Heart left ventricle (tissue), 16 donors: ENCODE measurements at regions not wholly inside any gene's neighbourhood (a gene's known extent, or its start where the extent isn't known, plus 50 kb on each side); places are given as distances from the start of the nearest gene placed in this dataset.
"Not testable (repeated sequence)": the region's sequence is repeated elsewhere in the genome, so short reads cannot be mapped to it uniquely, and the experiment has no call there.

Experiments used
- ATAC-seq, 4 donors: fragments of 200-7000 bp; cut with Tn5 transposase; one replicate each; pipeline ENCODE4 v1.9.1; 2020 to 2022; ENCODE audit warnings: moderate library complexity in 4 of 4, mild to moderate bottlenecking in 3 of 4, moderate number of reproducible peaks in 1 of 4
- DNase-seq, 5 donors: peaks; one replicate each; pipeline ENCODE4 v3.0.0-alpha.2; 2020
- H3K27ac ChIP-seq, 12 donors: fragments of 200-600 bp; sonication (generic) in 4 of 12; one replicate each; pipeline versions ENCODE4 v1.5.0 to v1.8.0; 2016 to 2022; ENCODE audit warnings: mild to moderate bottlenecking in 2 of 12
- H3K27me3 ChIP-seq, 9 donors: fragments of 200-600 bp; sonication (generic) in 2 of 9; one replicate each; pipeline versions ENCODE4 v1.5.1 to v1.8.0; 2016 to 2022; ENCODE audit warnings: mild to moderate bottlenecking in 3 of 9
- H3K36me3 ChIP-seq, 9 donors: fragments of 200-600 bp; sonication (generic) in 2 of 9; one replicate each; pipeline versions ENCODE4 v1.5.0 to v1.8.0; 2018 to 2022; ENCODE audit warnings: mild to moderate bottlenecking in 2 of 9
- H3K4me1 ChIP-seq, 12 donors: fragments of 200-600 bp; sonication (generic) in 4 of 12; one replicate each; pipeline versions ENCODE4 v1.5.0 to v1.8.0; 2016 to 2022; ENCODE audit warnings: mild to moderate bottlenecking in 3 of 12
- H3K4me3 ChIP-seq, 12 donors: fragments of 200-600 bp; sonication (generic) in 4 of 12; one replicate each; pipeline versions ENCODE4 v1.5.0 to v1.8.0; 2017 to 2022; ENCODE audit warnings: mild to moderate bottlenecking in 9 of 12, moderate library complexity in 4 of 12
- H3K9me3 ChIP-seq, 12 donors: fragments of 200-600 bp; sonication (generic) in 4 of 12; one replicate each; pipeline versions ENCODE4 v1.5.0 to v1.8.0; 2016 to 2022; ENCODE audit warnings: mild to moderate bottlenecking in 1 of 12
- POLR2A ChIP-seq, 2 donors: fragments of 450-650 bp; IDR thresholded peaks; one replicate each; pipeline ENCODE4 v1.6.1; 2017; ENCODE audit warnings: antibody characterized with exemption in 2 of 2, mild to moderate bottlenecking in 2 of 2, moderate library complexity in 2 of 2
- WGBS, 4 donors: extraction: QIAGEN DNeasy Blood & Tissue Kit in 2 of 4; methylation state at CpG; one replicate each; pipeline versions ENCODE4 v1.1.5 to v1.1.7; 2013 to 2018; 5-methylcytosine and 5-hydroxymethylcytosine counted together
- intact Hi-C, 10 donors: fragments of 100-400 bp; cut with DNase I; formaldehyde crosslinking; loops; one replicate each; pipeline versions ENCODE4 v1.11.1 to v1.14.2; 2022
- TF ChIP-seq, protein P1 (sequence below), 12 donors: fragments of 200-600 bp; sonication (generic) in 4 of 12; IDR thresholded peaks; one replicate each; pipeline versions ENCODE4 v1.5.0 to v1.8.0; 2018 to 2022; ENCODE audit warnings: antibody characterized with exemption in 12 of 12, mild to moderate bottlenecking in 5 of 12
- donor health status: ischemic (EF 13 %, LVEDD 7.1; RV severe dilation, severe dysfunction).
- donor health status: healthy with polysubstance abuse.
- donor health status: DM: no; HTN: yes; CAD: no.
- donor health status: DM: no; HTN: no; CAD: no.
- donor health status: ischemic (EF 25% LVEDD 6.9; RV normal size, moderate dysfunction).
- donor health status: ischemic (EF 25% LVEDD 5.7; RV mildly dilated, moderate dysfunction).
- donor health status: healthy.
- donor health status: DM: yes; HTN: yes; CAD: no.
- donor health status: ischemic (EF 35%, LVEDD 5.7; RV mildly dilated, moderate dysfunction).
- donor health status: nonischemic (EF 11% LVEDD 7.7; RV severe dilation, severe dysfunction).
- donor health status: DM: yes; HTN: yes; CAD: no.
- donor health status: PGD.
- donor health status: ischemic (EF 29% LVEDD 5.4; RV normal size, mild dysfunction).
- donor health status: nonischemic (EF 23%, LVEDD 6.1; RV moderate dilation, normal function).

- Histone ChIP-seq H3K9me3 (no peaks in the 10 kb centered on the region), H3K36me3 (no peaks in the 10 kb centered on the region), H3K27me3 (no peaks in the 10 kb centered on the region), H3K4me1 (no peaks in the 10 kb centered on the region), H3K27ac (no peak overlapping the region), H3K4me3 (no peak overlapping the region)
- 69 to 71% (median 70%) methylated on average over 3 of the region's 3 CpGs for WGBS, 4 donors
- TF ChIP-seq, protein P1, sequence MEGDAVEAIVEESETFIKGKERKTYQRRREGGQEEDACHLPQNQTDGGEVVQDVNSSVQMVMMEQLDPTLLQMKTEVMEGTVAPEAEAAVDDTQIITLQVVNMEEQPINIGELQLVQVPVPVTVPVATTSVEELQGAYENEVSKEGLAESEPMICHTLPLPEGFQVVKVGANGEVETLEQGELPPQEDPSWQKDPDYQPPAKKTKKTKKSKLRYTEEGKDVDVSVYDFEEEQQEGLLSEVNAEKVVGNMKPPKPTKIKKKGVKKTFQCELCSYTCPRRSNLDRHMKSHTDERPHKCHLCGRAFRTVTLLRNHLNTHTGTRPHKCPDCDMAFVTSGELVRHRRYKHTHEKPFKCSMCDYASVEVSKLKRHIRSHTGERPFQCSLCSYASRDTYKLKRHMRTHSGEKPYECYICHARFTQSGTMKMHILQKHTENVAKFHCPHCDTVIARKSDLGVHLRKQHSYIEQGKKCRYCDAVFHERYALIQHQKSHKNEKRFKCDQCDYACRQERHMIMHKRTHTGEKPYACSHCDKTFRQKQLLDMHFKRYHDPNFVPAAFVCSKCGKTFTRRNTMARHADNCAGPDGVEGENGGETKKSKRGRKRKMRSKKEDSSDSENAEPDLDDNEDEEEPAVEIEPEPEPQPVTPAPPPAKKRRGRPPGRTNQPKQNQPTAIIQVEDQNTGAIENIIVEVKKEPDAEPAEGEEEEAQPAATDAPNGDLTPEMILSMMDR (IDR thresholded peaks at IDR 0.05) = no peak
- no peak for TF ChIP-seq POLR2A (IDR thresholded peaks at IDR 0.05)
- ATAC-seq (no peak), DNase-seq (no peak)
- intact Hi-C loops = no loop called here
These were observed 801.4 kb downstream of the FLRT2 start for GRCh38 chr14:86331341-86331740.

DNA sequence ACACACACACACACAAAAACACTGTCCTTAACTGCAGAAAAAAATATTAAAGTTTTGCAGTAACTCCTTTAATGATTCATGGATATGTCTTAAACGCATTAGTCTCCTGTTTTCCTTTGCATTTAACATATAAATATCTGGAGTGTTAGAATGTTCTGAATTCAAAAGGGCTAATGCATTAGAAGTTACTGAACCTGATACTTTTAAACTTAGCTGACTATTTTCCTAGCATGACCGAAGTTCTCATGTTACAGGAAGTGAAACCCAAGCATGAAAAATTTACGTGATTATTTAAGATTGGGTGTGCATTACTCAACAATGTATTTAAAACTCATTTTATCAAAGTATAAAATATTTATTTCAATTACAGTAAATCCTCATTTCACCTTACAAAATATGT, 791.2 kb downstream of the FLRT2 start:
- intact Hi-C loops = no loop called here
- H3K9me3 ChIP-seq = no peaks in the 10 kb centered on the region
- no peaks in the 10 kb centered on the region for H3K36me3 ChIP-seq
- ATAC-seq (no peak), DNase-seq (no peak)
- TF ChIP-seq POLR2A (IDR thresholded peaks at IDR 0.05) = no peak
- TF ChIP-seq, protein P1 (IDR thresholded peaks at IDR 0.05) = no peak
- no peak overlapping the region for H3K27ac ChIP-seq
- H3K27me3 ChIP-seq = no peaks in the 10 kb centered on the region
- H3K4me1 ChIP-seq = no peaks in the 10 kb centered on the region
- H3K4me3 ChIP-seq = no peak overlapping the region
- 60 to 73% (median 64%) methylated on average over 3 of the region's 3 CpGs for WGBS, 4 donors

- H3K4me3 ChIP-seq, H3K27ac ChIP-seq, H3K36me3 ChIP-seq, H3K27me3 ChIP-seq, intact Hi-C loops, ATAC-seq, H3K4me1 ChIP-seq, H3K9me3 ChIP-seq, DNase-seq: not testable (repeated sequence)
- WGBS, 4 donors = 91 to 93% (median 92%) methylated on average over 19 of the region's 19 CpGs
These were observed 782.3 kb downstream of the FLRT2 start for GRCh38 chr14:86312154-86312665.

DNA sequence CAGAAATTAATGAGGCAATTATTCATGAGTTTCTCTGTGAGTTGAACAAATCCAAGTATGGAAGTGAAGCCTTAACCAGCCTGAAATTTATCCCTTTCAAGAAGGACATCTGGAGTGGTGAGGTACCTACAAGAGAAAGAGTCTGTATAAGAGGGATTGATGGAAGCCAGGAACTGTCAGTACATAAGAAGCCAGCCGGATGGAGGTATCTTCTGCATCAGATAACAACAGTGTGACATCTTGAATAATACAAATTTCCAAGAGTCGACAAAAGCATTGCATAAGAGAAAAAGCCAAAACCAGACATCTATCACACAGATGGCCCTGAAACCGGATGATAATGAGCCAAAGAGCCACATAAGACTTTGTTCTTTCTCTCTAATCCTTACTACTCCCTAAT, 781.2 kb downstream of the FLRT2 start:
- ATAC-seq = no peak
- Histone ChIP-seq H3K27me3 (no peaks in the 10 kb centered on the region), H3K36me3 (no peaks in the 10 kb centered on the region), H3K9me3 (no peaks in the 10 kb centered on the region), H3K27ac (no peak overlapping the region), H3K4me3 (no peak overlapping the region), H3K4me1 (no peaks in the 10 kb centered on the region)
- TF ChIP-seq, protein P1 (IDR thresholded peaks at IDR 0.05) = no peak
- no peak for TF ChIP-seq POLR2A (IDR thresholded peaks at IDR 0.05)
- intact Hi-C loops = no loop called here
- WGBS, 4 donors = 59 to 73% (median 66%) methylated on average over 3 of the region's 3 CpGs
- DNase-seq = no peak

DNA sequence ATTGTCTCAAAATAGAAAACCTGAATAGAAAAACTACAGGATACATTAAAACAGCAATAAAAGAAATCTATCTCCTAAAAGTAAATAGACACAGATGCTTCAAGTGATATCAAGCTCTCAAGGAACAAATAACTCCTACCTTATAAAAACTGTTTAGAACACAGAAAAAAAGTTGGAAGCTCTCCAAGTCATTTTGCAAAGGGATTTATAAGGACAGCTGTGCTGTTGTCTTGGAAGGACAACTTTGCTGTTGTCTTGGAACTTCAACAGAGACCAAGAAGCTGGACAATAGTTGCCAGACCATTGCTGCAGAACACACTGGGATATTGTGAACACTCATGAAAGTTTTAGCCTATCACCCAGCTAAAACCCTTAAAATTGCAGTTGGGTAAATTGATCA, 780.7 kb downstream of the FLRT2 start:
- DNase-seq = no peak
- ATAC-seq = no peak
- Histone ChIP-seq H3K9me3 (no peaks in the 10 kb centered on the region), H3K27me3 (no peaks in the 10 kb centered on the region), H3K36me3 (no peaks in the 10 kb centered on the region), H3K4me1 (no peaks in the 10 kb centered on the region), H3K27ac (no peak overlapping the region), H3K4me3 (no peak overlapping the region)
- intact Hi-C loops = no loop called here
- TF ChIP-seq POLR2A (IDR thresholded peaks at IDR 0.05) = no peak
- TF ChIP-seq, protein P1 (IDR thresholded peaks at IDR 0.05) = no peak
